Keratinocyte (primary cell): ENCODE measurements at regions not wholly inside any gene's neighbourhood (a gene's known extent, or its start where the extent isn't known, plus 50 kb on each side); places are given as distances from the start of the nearest gene placed in this dataset.

Source experiments
- DNase-seq: peaks from one replicate; pipeline ENCODE4 v3.0.0-alpha.2; 2011; ENCODE audit warnings: low read depth, missing footprints, low spot score
- FAIRE-seq: peaks from 2 replicates; lab custom pipeline; 2011; peaks lifted over from hg19 to GRCh38; lab: Jason Lieb, UNC
- H2AFZ ChIP-seq: 2 replicates; pipeline ENCODE4 v1.6.0; 2012; ENCODE audit warnings: low read length, control low read depth, inconsistent platforms; ENCODE audit not compliant: control insufficient read depth
- H3K27ac ChIP-seq: 2 replicates; pipeline ENCODE4 v1.5.1; 2011; ENCODE audit warnings: low read length; ENCODE audit not compliant: control insufficient read depth, insufficient read depth
- H3K27me3 ChIP-seq: 3 replicates; pipeline ENCODE4 v1.6.0; 2011; ENCODE audit warnings: low read length; ENCODE audit not compliant: control insufficient read depth, insufficient read depth; ENCODE audit errors: extremely low read depth
- H3K36me3 ChIP-seq, 2 experiments: 2 replicates in 1 of 2; 3 replicates in 1 of 2; pipeline ENCODE4 v1.5.1; 2011; ENCODE audit warnings: low read length in 2 of 2, mild to moderate bottlenecking in 1 of 2; ENCODE audit not compliant: control insufficient read depth in 2 of 2, insufficient read depth in 2 of 2; ENCODE audit errors: extremely low read depth in 1 of 2
- H3K4me1 ChIP-seq: 3 replicates; pipeline ENCODE4 v1.5.1; 2011; ENCODE audit warnings: low read length; ENCODE audit not compliant: control insufficient read depth, insufficient read depth; ENCODE audit errors: extremely low read depth
- H3K4me2 ChIP-seq: 3 replicates; pipeline ENCODE4 v1.6.0; 2011; ENCODE audit warnings: low read depth, low read length; ENCODE audit not compliant: control insufficient read depth, insufficient read depth; ENCODE audit errors: extremely low read depth
- H3K4me3 ChIP-seq, 3 experiments: fragments of 200-600 bp in 1 of 3; sonication (generic) in 1 of 3; 2 replicates in 2 of 3; 3 replicates in 1 of 3; pipeline ENCODE4 v1.5.1; 2011 to 2016; ENCODE audit warnings: low read length in 3 of 3, mild to moderate bottlenecking in 3 of 3, control low read depth in 2 of 3, inconsistent platforms in 1 of 3, low read depth in 1 of 3, mixed read lengths in 1 of 3, mixed run types in 1 of 3, moderate library complexity in 1 of 3; ENCODE audit not compliant: control insufficient read depth in 2 of 3, insufficient read depth in 2 of 3; ENCODE audit errors: extremely low read depth in 1 of 3
- H3K79me2 ChIP-seq: 2 replicates; pipeline ENCODE4 v1.6.0; 2012; ENCODE audit warnings: low read length; ENCODE audit not compliant: control insufficient read depth, insufficient read depth
- H3K9ac ChIP-seq: 3 replicates; pipeline ENCODE4 v1.6.0; 2011; ENCODE audit warnings: low read length; ENCODE audit not compliant: control insufficient read depth, insufficient read depth; ENCODE audit errors: extremely low read depth
- H3K9me1 ChIP-seq: 3 replicates; pipeline ENCODE4 v1.6.0; 2011; ENCODE audit warnings: low read length; ENCODE audit not compliant: control insufficient read depth, insufficient read depth; ENCODE audit errors: extremely low read depth
- H3K9me3 ChIP-seq: 2 replicates; pipeline ENCODE4 v1.5.1; 2012; ENCODE audit warnings: low read depth, low read length; ENCODE audit not compliant: control insufficient read depth
- H4K20me1 ChIP-seq: 3 replicates; pipeline ENCODE4 v1.6.0; 2011; ENCODE audit warnings: low read length; ENCODE audit not compliant: control insufficient read depth, insufficient read depth; ENCODE audit errors: extremely low read depth
- CTCF ChIP-seq, 3 experiments: IDR thresholded peaks in 1 of 3; conservative IDR thresholded peaks in 1 of 3; optimal IDR thresholded peaks in 1 of 3; 2 replicates in 2 of 3; 3 replicates in 1 of 3; pipeline versions ENCODE3 to v1.5.1; 2011; ENCODE audit warnings: low read length in 3 of 3, mild to moderate bottlenecking in 3 of 3, moderate library complexity in 2 of 3, control low read depth in 1 of 3, inconsistent platforms in 1 of 3; ENCODE audit not compliant: insufficient read depth in 2 of 3; ENCODE audit errors: extremely low read depth in 1 of 3
- EZH2 ChIP-seq: IDR thresholded peaks from one replicate; pipeline ENCODE4 v1.6.1; 2012; ENCODE audit warnings: inconsistent platforms, mild to moderate bottlenecking, low read length, moderate library complexity
- dilution Hi-C: fragments of 300-500 bp; cut with MboI; formaldehyde crosslinking; loops from one replicate; pipeline ENCODE4 v1.7.0; 2020; ENCODE audit warnings: low sequenced_read_pairs; ENCODE audit not compliant: extremely low pct_ligation_motif_present

- no peak for FAIRE-seq
- TF ChIP-seq CTCF (optimal IDR thresholded peaks at IDR 0.05 in 1 of 3, IDR thresholded peaks at IDR 0.05 in 1 of 3, conservative IDR thresholded peaks at IDR 0.05 in 1 of 3; ENCODE audit: extremely low read depth in 1 of 3, insufficient read depth in 2 of 3, low read length in 3 of 3), result no peak
- no peak for TF ChIP-seq EZH2
- Histone ChIP-seq H3K9me3 (no peaks in the 10 kb centered on the region), H3K27me3 (peaks cover 14% of the 10 kb centered on the region), H3K4me1 (no peaks in the 10 kb centered on the region), H2AFZ (no peak overlapping the region), H3K36me3 (no peaks in the 10 kb centered on the region), H3K27ac (no peak overlapping the region), H3K9ac (no peak overlapping the region), H3K79me2 (no peaks in the 10 kb centered on the region), H3K9me1 (no peaks in the 10 kb centered on the region), H4K20me1 (no peaks in the 10 kb centered on the region), H3K4me2 (no peak overlapping the region), H3K4me3 (no peak overlapping the region)
- dilution Hi-C loops, result no loop called here
- no peak for DNase-seq
Observed at GRCh38 chr7:109094-109493, 83.3 kb upstream of the FAM20C start.

- no peak for FAIRE-seq
- H3K4me1 ChIP-seq, result no peaks in the 10 kb centered on the region
- H3K9ac ChIP-seq, result no peak overlapping the region
- no peaks in the 10 kb centered on the region for H3K79me2 ChIP-seq
- dilution Hi-C loops, result no loop called here
- H3K9me1 ChIP-seq, result no peaks in the 10 kb centered on the region
- H4K20me1 ChIP-seq, result no peaks in the 10 kb centered on the region
- H3K27ac ChIP-seq, result no peak overlapping the region
- no peak overlapping the region for H3K4me3 ChIP-seq
- no peak overlapping the region for H3K4me2 ChIP-seq
- H3K36me3 ChIP-seq, result no peaks in the 10 kb centered on the region
- H3K27me3 ChIP-seq, result peaks cover 14% of the 10 kb centered on the region
- no peak for TF ChIP-seq EZH2
- TF ChIP-seq CTCF (optimal IDR thresholded peaks at IDR 0.05 in 1 of 3, IDR thresholded peaks at IDR 0.05 in 1 of 3, conservative IDR thresholded peaks at IDR 0.05 in 1 of 3; ENCODE audit: extremely low read depth in 1 of 3, insufficient read depth in 2 of 3, low read length in 3 of 3), result no peak
- no peaks in the 10 kb centered on the region for H3K9me3 ChIP-seq
- H2AFZ ChIP-seq, result no peak overlapping the region
- no peak for DNase-seq
Observed at GRCh38 chr7:109898-110556, 82.3 kb upstream of the FAM20C start.
